PC-9 (cell line): ENCODE measurements at regions not wholly inside any gene's neighbourhood (a gene's known extent, or its start where the extent isn't known, plus 50 kb on each side); places are given as distances from the start of the nearest gene placed in this dataset.

Experiments used
- BruUV-seq: library from RNA; stranded (reverse); fragments of 400-500 nt; replicated peaks from 2 replicates; lab custom pipeline; 2021; lab: Mats Ljungman, UMichigan
- CTCF ChIA-PET: fragments of 300-600 bp; sonication (Branson Sonifier 250); formaldehyde crosslinking; loops from one replicate; lab custom pipeline; 2022; ENCODE audit warnings: antibody characterized with exemption; lab: Charles Lee
- POLR2A ChIA-PET: fragments of 300-600 bp; sonication (Branson Sonifier 250); formaldehyde crosslinking; loops from one replicate; lab custom pipeline; 2022; ENCODE audit warnings: antibody characterized with exemption; ENCODE audit not compliant: unreplicated experiment; lab: Charles Lee
- DNase-seq, 2 experiments: peaks; one replicate each; pipeline versions ENCODE4 v3.0.0 to v3.0.0-alpha.2; 2015 to 2022; ENCODE audit warnings: mixed read lengths in 1 of 2
- H2AFZ ChIP-seq: fragments of 200-600 bp; sonication (generic); 2 replicates; pipeline ENCODE4 v1.8.1; 2017; ENCODE audit warnings: antibody characterized with exemption
- H3F3A ChIP-seq: fragments of 200-600 bp; sonication (generic); 2 replicates; pipeline ENCODE4 v1.8.1; 2017; ENCODE audit warnings: antibody characterized with exemption, mild to moderate bottlenecking, low read depth; ENCODE audit not compliant: insufficient read depth
- H3K27ac ChIP-seq: fragments of 200-600 bp; sonication (generic); 2 replicates; pipeline ENCODE4 v1.6.1; 2016; ENCODE audit warnings: mixed run types
- H3K27me3 ChIP-seq: fragments of 200-600 bp; sonication (generic); 2 replicates; pipeline ENCODE4 v1.6.1; 2016; ENCODE audit warnings: low read depth, mixed run types; ENCODE audit not compliant: insufficient read depth
- H3K36me3 ChIP-seq: fragments of 200-600 bp; sonication (generic); 2 replicates; pipeline ENCODE4 v1.6.1; 2016; ENCODE audit warnings: low read depth, mixed run types
- H3K4me1 ChIP-seq: fragments of 200-600 bp; sonication (generic); replicated peaks from 2 replicates; pipeline ENCODE4 v1.6.1; 2016; ENCODE audit warnings: mixed run types; ENCODE audit not compliant: insufficient read depth
- H3K4me2 ChIP-seq: fragments of 200-600 bp; sonication (generic); 2 replicates; pipeline ENCODE4 v1.6.1; 2017; ENCODE audit warnings: mixed run types
- H3K4me3 ChIP-seq: fragments of 200-600 bp; sonication (generic); 2 replicates; pipeline ENCODE4 v1.6.1; 2016; ENCODE audit warnings: mixed run types
- H3K79me2 ChIP-seq: fragments of 200-600 bp; sonication (generic); 2 replicates; pipeline ENCODE4 v1.6.1; 2017; ENCODE audit warnings: low read depth, mixed run types
- H3K9me2 ChIP-seq: fragments of 200-600 bp; sonication (generic); 2 replicates; pipeline ENCODE4 v1.8.1; 2017; ENCODE audit warnings: mild to moderate bottlenecking; ENCODE audit not compliant: insufficient read depth
- H3K9me3 ChIP-seq: fragments of 200-600 bp; sonication (generic); 2 replicates; pipeline ENCODE4 v1.8.1; 2016; ENCODE audit warnings: low read depth; ENCODE audit not compliant: insufficient read depth
- H4K20me1 ChIP-seq: fragments of 200-600 bp; sonication (generic); 2 replicates; pipeline ENCODE4 v1.8.1; 2017; ENCODE audit not compliant: insufficient read depth
- CTCF ChIP-seq: fragments of 200-600 bp; sonication (generic); conservative IDR thresholded peaks from 2 replicates; pipeline ENCODE4 v1.6.1; 2017; ENCODE audit warnings: mixed run types, antibody characterized with exemption, mild to moderate bottlenecking, moderate library complexity
- EZH2 ChIP-seq: fragments of 200-600 bp; sonication (generic); IDR thresholded peaks from 2 replicates; pipeline ENCODE4 v1.8.0; 2017; ENCODE audit warnings: antibody characterized with exemption, low read depth
- intact Hi-C: fragments of 100-400 bp; cut with micrococcal nuclease; formaldehyde crosslinking; loops from one replicate; pipeline ENCODE4 v1.10.0; 2022; ENCODE audit not compliant: unreplicated experiment

GRCh38 chr2:74081763-74082110 is 66.0 kb downstream of the BOLA3 start:
- no peak for DNase-seq
- no peaks in the 10 kb centered on the region for H3F3A ChIP-seq
- peaks cover 15% of the 10 kb centered on the region for H4K20me1 ChIP-seq
- no peak overlapping the region for H3K4me2 ChIP-seq
- no peaks in the 10 kb centered on the region for H3K9me3 ChIP-seq
- no peaks in the 10 kb centered on the region for H3K79me2 ChIP-seq
- no peak overlapping the region for H3K4me3 ChIP-seq
- H3K9me2 ChIP-seq = no peaks in the 10 kb centered on the region
- no peak overlapping the region for H3K27ac ChIP-seq
- TF ChIP-seq EZH2 (no peak), CTCF (no peak)
- intact Hi-C loops = loop anchor here (1.0 kb wide), 1 partner anchor 257 kb away; no protein-coding TSS in a partner anchor
- H3K36me3 ChIP-seq = peaks cover 3% of the 10 kb centered on the region; the same call in 1 of the 2 replicates
- H3K27me3 ChIP-seq = no peaks in the 10 kb centered on the region
- H2AFZ ChIP-seq = no peak overlapping the region
- ChIA-PET POLR2A (no interaction called here), CTCF (no interaction called here)
- BruUV-seq = no TSS peak
- no peaks in the 10 kb centered on the region for H3K4me1 ChIP-seq

- H3K27ac ChIP-seq = no peak overlapping the region
- H3K4me2 ChIP-seq = no peak overlapping the region
- H3K36me3 ChIP-seq = peaks cover 9% of the 10 kb centered on the region
- BruUV-seq = no TSS peak
- H4K20me1 ChIP-seq = peaks cover 14% of the 10 kb centered on the region
- H2AFZ ChIP-seq = no peak overlapping the region
- no peak for TF ChIP-seq CTCF
- no peak for TF ChIP-seq EZH2
- peaks cover 13% of the 10 kb centered on the region for H3F3A ChIP-seq
- no peaks in the 10 kb centered on the region for H3K9me2 ChIP-seq
- peaks cover 5% of the 10 kb centered on the region for H3K4me1 ChIP-seq
- H3K4me3 ChIP-seq = no peak overlapping the region
- no peaks in the 10 kb centered on the region for H3K9me3 ChIP-seq
- CTCF ChIA-PET = no interaction called here
- POLR2A ChIA-PET = no interaction called here
- H3K79me2 ChIP-seq = no peaks in the 10 kb centered on the region
- no peaks in the 10 kb centered on the region for H3K27me3 ChIP-seq
- DNase-seq = no peak
- intact Hi-C loops = no loop called here
These were observed 64.0 kb downstream of the BOLA3 start for GRCh38 chr2:74083750-74084149.
